H1 (cell line): ENCODE measurements at regions not wholly inside any gene's neighbourhood (a gene's known extent, or its start where the extent isn't known, plus 50 kb on each side); places are given as distances from the start of the nearest gene placed in this dataset.

Experiments
- CTCF ChIA-PET: fragments of 300-600 bp; sonication (Branson Sonifier 250); formaldehyde crosslinking; loops from one replicate; lab custom pipeline; 2021; ENCODE audit not compliant: partially characterized antibody; lab: Charles Lee
- POLR2A ChIA-PET: fragments of 300-600 bp; sonication (Branson Sonifier 250); formaldehyde crosslinking; loops from one replicate; lab custom pipeline; 2021; ENCODE audit warnings: inconsistent platforms; ENCODE audit not compliant: partially characterized antibody; lab: Charles Lee
- DNase-seq, 2 experiments: peaks; one replicate each; pipeline versions ENCODE4 v3.0.0 to v3.0.0-alpha.2; 2010 to 2022; ENCODE audit warnings: low spot score in 2 of 2, low read depth in 1 of 2, mixed read lengths in 1 of 2
- FAIRE-seq: peaks from 2 replicates; lab custom pipeline; 2011; peaks lifted over from hg19 to GRCh38; lab: Jason Lieb, UNC
- H2AFZ ChIP-seq: 2 replicates; pipeline ENCODE4 v1.8.1; 2012; ENCODE audit warnings: low read length, inconsistent platforms
- H2AK5ac ChIP-seq: 2 replicates; pipeline ENCODE4 v1.6.1; 2013; ENCODE audit warnings: low read depth, low read length
- H2BK120ac ChIP-seq: replicated peaks from 2 replicates; pipeline ENCODE3; 2013; ENCODE audit warnings: low read depth, low read length, inconsistent platforms
- H2BK12ac ChIP-seq: 2 replicates; pipeline ENCODE4 v1.6.1; 2013; ENCODE audit warnings: low read depth, low read length
- H2BK15ac ChIP-seq: 2 replicates; pipeline ENCODE4 v1.6.1; 2013; ENCODE audit warnings: low read length
- H2BK20ac ChIP-seq: 2 replicates; pipeline ENCODE4 v1.6.1; 2013; ENCODE audit warnings: low read length
- H2BK5ac ChIP-seq: 2 replicates; pipeline ENCODE4 v1.6.1; 2013; ENCODE audit warnings: low read depth, low read length
- H3K14ac ChIP-seq: 2 replicates; pipeline ENCODE4 v1.6.1; 2013; ENCODE audit warnings: inconsistent platforms; ENCODE audit not compliant: insufficient read length
- H3K18ac ChIP-seq: 2 replicates; pipeline ENCODE4 v1.6.1; 2013; ENCODE audit warnings: low read length; ENCODE audit errors: extremely low read depth
- H3K23ac ChIP-seq: 2 replicates; pipeline ENCODE4 v1.6.1; 2013; ENCODE audit warnings: inconsistent platforms; ENCODE audit not compliant: insufficient read length
- H3K23me2 ChIP-seq: 2 replicates; pipeline ENCODE4 v1.6.1; 2013; ENCODE audit warnings: low read depth, low read length
- H3K27ac ChIP-seq: 2 replicates; pipeline ENCODE4 v1.6.1; 2011; ENCODE audit warnings: low read depth, low read length, inconsistent platforms
- H3K27me3 ChIP-seq, 4 experiments: replicated peaks in 1 of 4; 1 replicate in 1 of 4; 2 replicates in 3 of 4; pipeline versions ENCODE4 v1.6.1 to v1.8.1; 2011 to 2013; ENCODE audit warnings: low read length in 3 of 4, mild to moderate bottlenecking in 3 of 4, inconsistent platforms in 2 of 4, mixed read lengths in 2 of 4, moderate library complexity in 1 of 4; ENCODE audit not compliant: control insufficient read depth in 3 of 4, insufficient read depth in 3 of 4; ENCODE audit errors: extremely low read depth in 1 of 4
- H3K36me3 ChIP-seq, 4 experiments: 2 replicates each; pipeline versions ENCODE4 v1.6.1 to v1.8.1; 2011 to 2013; ENCODE audit warnings: mild to moderate bottlenecking in 4 of 4, low read length in 3 of 4, moderate library complexity in 2 of 4, control low read depth in 1 of 4, inconsistent platforms in 1 of 4; ENCODE audit not compliant: insufficient read depth in 4 of 4, control insufficient read depth in 2 of 4
- H3K4ac ChIP-seq: replicated peaks from 2 replicates; pipeline ENCODE3; 2013; ENCODE audit warnings: low read length, low read depth, mixed read lengths, inconsistent platforms; ENCODE audit not compliant: insufficient read length
- H3K4me1 ChIP-seq, 4 experiments: replicated peaks in 1 of 4; 1 replicate in 1 of 4; 2 replicates in 3 of 4; pipeline versions ENCODE4 v1.6.1 to v1.8.1; 2011 to 2013; ENCODE audit warnings: low read length in 3 of 4, inconsistent platforms in 2 of 4, mixed read lengths in 1 of 4; ENCODE audit not compliant: insufficient read depth in 4 of 4, control insufficient read depth in 3 of 4
- H3K4me2 ChIP-seq, 2 experiments: 2 replicates each; pipeline versions ENCODE4 v1.6.1 to v1.8.1; 2011 to 2013; ENCODE audit warnings: low read depth in 2 of 2, low read length in 2 of 2, control low read depth in 1 of 2, inconsistent platforms in 1 of 2, mild to moderate bottlenecking in 1 of 2; ENCODE audit not compliant: insufficient read depth in 1 of 2
- H3K4me3 ChIP-seq, 4 experiments: fragments of 200-600, 300-600 bp in 1 of 4; sonication (generic), shearing (Covaris generic), sonication (Bioruptor Twin) in 1 of 4; 2 replicates each; pipeline versions ENCODE4 v1.5.1 to v1.8.1; 2011 to 2016; ENCODE audit warnings: low read length in 4 of 4, low read depth in 3 of 4, control low read depth in 2 of 4, inconsistent platforms in 2 of 4, mild to moderate bottlenecking in 2 of 4, mixed read lengths in 1 of 4, moderate library complexity in 1 of 4; ENCODE audit not compliant: insufficient read depth in 2 of 4; ENCODE audit errors: extremely low read depth in 1 of 4
- H3K56ac ChIP-seq: replicated peaks from 2 replicates; pipeline ENCODE3; 2013; ENCODE audit warnings: low read depth, mild to moderate bottlenecking, mixed read lengths, low read length, inconsistent platforms; ENCODE audit not compliant: insufficient read length
- H3K79me1 ChIP-seq: 2 replicates; pipeline ENCODE4 v1.6.1; 2013; ENCODE audit warnings: low read depth, low read length, control low read depth
- H3K79me2 ChIP-seq, 2 experiments: 2 replicates each; pipeline versions ENCODE4 v1.6.1 to v1.8.1; 2012 to 2013; ENCODE audit warnings: low read length in 2 of 2, mild to moderate bottlenecking in 2 of 2, inconsistent platforms in 1 of 2; ENCODE audit not compliant: insufficient read depth in 2 of 2, control insufficient read depth in 1 of 2
- H3K9ac ChIP-seq, 4 experiments: replicated peaks in 1 of 4; 1 replicate in 1 of 4; 2 replicates in 3 of 4; pipeline versions ENCODE4 v1.6.1 to v1.8.1; 2011 to 2013; ENCODE audit warnings: low read depth in 3 of 4, low read length in 3 of 4, control low read depth in 2 of 4, mild to moderate bottlenecking in 2 of 4, moderate library complexity in 2 of 4, inconsistent platforms in 1 of 4; ENCODE audit errors: extremely low read depth in 1 of 4
- H3K9me3 ChIP-seq, 2 experiments: 2 replicates each; pipeline versions ENCODE4 v1.6.1 to v1.8.1; 2012 to 2013; ENCODE audit warnings: mild to moderate bottlenecking in 2 of 2, moderate library complexity in 2 of 2, control low read depth in 1 of 2, inconsistent platforms in 1 of 2, low read depth in 1 of 2, low read length in 1 of 2, mixed read lengths in 1 of 2; ENCODE audit not compliant: insufficient read depth in 2 of 2
- H4K20me1 ChIP-seq, 2 experiments: replicated peaks in 1 of 2; 2 replicates each; pipeline versions ENCODE3 to v1.8.1; 2011 to 2013; ENCODE audit warnings: inconsistent platforms in 2 of 2, low read length in 2 of 2, mild to moderate bottlenecking in 1 of 2; ENCODE audit not compliant: insufficient read depth in 2 of 2, control insufficient read depth in 1 of 2
- H4K5ac ChIP-seq: 2 replicates; pipeline ENCODE4 v1.6.1; 2013; ENCODE audit warnings: low read length, low read depth, mixed read lengths, inconsistent platforms; ENCODE audit not compliant: insufficient read length
- H4K8ac ChIP-seq: 2 replicates; pipeline ENCODE4 v1.8.0; 2013; ENCODE audit warnings: mild to moderate bottlenecking, moderate library complexity, low read length, inconsistent platforms; ENCODE audit not compliant: insufficient read depth; ENCODE audit errors: extremely low read depth
- H4K91ac ChIP-seq: replicated peaks from 2 replicates; pipeline ENCODE3; 2013; ENCODE audit warnings: low read length, mixed read lengths, inconsistent platforms; ENCODE audit not compliant: insufficient read length
- EZH2 ChIP-seq: fragments of 200-600 bp; sonication (generic); IDR thresholded peaks from 2 replicates; pipeline ENCODE4 v1.7.1; 2012; ENCODE audit warnings: low read depth, mild to moderate bottlenecking, moderate library complexity, low read length, inconsistent platforms; ENCODE audit not compliant: severe bottlenecking
- MAFK ChIP-seq: IDR thresholded peaks from 2 replicates; pipeline ENCODE4 v1.6.1; 2012; ENCODE audit warnings: low read depth, mild to moderate bottlenecking, improper control_type of control experiment, low read length
- SAP30 ChIP-seq: fragments of 300-600 bp; sonication (generic); IDR thresholded peaks from 2 replicates; pipeline ENCODE4 v1.7.1; 2012; ENCODE audit warnings: low read length, moderate library complexity, mild to moderate bottlenecking, inconsistent platforms; ENCODE audit not compliant: insufficient read depth, insufficient replicate concordance
- SP2 ChIP-seq: IDR thresholded peaks from 2 replicates; pipeline ENCODE4 v1.6.1; 2012; ENCODE audit warnings: mild to moderate bottlenecking, low read length, inconsistent platforms
- SRF ChIP-seq: IDR thresholded peaks from 2 replicates; pipeline ENCODE4 v1.6.1; 2011; ENCODE audit warnings: mild to moderate bottlenecking, low read depth, low read length, moderate library complexity
- WGBS, 2 experiments: shearing (Covaris generic) in 1 of 2; methylation state at CpG; one replicate each; pipeline versions ENCODE4 v1.1.6 to v1.1.7; 2013 to 2015; ENCODE audit warnings: low lambda C conversion rate in 2 of 2, mixed read lengths in 2 of 2, inconsistent platforms in 1 of 2, low coverage in 1 of 2, missing lambda C conversion rate in 1 of 2; ENCODE audit not compliant: insufficient replicate concordance in 2 of 2, insufficient coverage in 1 of 2, insufficient read length in 1 of 2; ENCODE audit errors: extremely low coverage in 1 of 2, missing lambda C conversion rate in 1 of 2; 5-methylcytosine and 5-hydroxymethylcytosine counted together

DNA sequence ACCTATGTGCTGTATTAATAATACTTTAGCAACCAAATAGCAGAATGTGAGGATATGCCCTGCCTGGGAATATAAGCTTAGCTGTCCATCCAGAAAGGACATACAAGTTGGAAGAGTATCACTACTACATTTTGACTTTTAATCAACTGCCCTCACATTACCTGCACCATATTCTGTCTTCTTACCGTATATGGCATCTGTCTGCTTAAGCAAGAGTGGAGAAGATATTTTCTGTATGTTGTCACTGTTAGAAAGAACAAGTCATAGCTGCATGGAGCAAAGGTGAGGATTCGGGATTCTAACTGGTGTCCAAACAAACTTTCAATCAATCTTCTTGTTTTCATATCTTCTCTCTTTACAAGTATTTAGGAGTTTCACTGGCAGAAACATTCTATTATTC is 929.5 kb upstream of the ROBO1 start:
- no peaks in the 10 kb centered on the region for H3K4me1 ChIP-seq
- no peak overlapping the region for H3K14ac ChIP-seq
- H2BK120ac ChIP-seq: no peak overlapping the region
- no peak overlapping the region for H4K8ac ChIP-seq
- H3K9ac ChIP-seq: no peak overlapping the region
- no peak overlapping the region for H2AK5ac ChIP-seq
- H3K9me3 ChIP-seq: no peaks in the 10 kb centered on the region
- no peak overlapping the region for H3K4ac ChIP-seq
- ChIA-PET POLR2A (no interaction called here), CTCF (no interaction called here)
- no peak overlapping the region for H2BK5ac ChIP-seq
- no peaks in the 10 kb centered on the region for H3K79me2 ChIP-seq
- peak overlapping the region; percentile 20; the same call in 1 of the 2 replicates for H2AFZ ChIP-seq
- no peaks in the 10 kb centered on the region for H3K36me3 ChIP-seq
- no peaks in the 10 kb centered on the region for H3K79me1 ChIP-seq
- H2BK20ac ChIP-seq: no peak overlapping the region
- no peaks in the 10 kb centered on the region for H3K23me2 ChIP-seq
- no peak for DNase-seq
- H3K4me2 ChIP-seq: no peak overlapping the region
- 92% methylated on average over 2 of the region's 2 CpGs; no CpG with 5 or more reads in 1 of the 2 experiments for WGBS, 2 experiments
- H3K56ac ChIP-seq: no peak overlapping the region
- H4K91ac ChIP-seq: no peak overlapping the region
- H2BK15ac ChIP-seq: no peak overlapping the region
- H4K20me1 ChIP-seq: no peaks in the 10 kb centered on the region
- H3K27me3 ChIP-seq: no peaks in the 10 kb centered on the region
- H4K5ac ChIP-seq: no peak overlapping the region
- H3K27ac ChIP-seq: no peak overlapping the region
- no peak overlapping the region for H3K4me3 ChIP-seq
- no peak overlapping the region for H3K18ac ChIP-seq
- no peak for FAIRE-seq
- no peak overlapping the region for H3K23ac ChIP-seq
- no peak for TF ChIP-seq SP2
- no peak for TF ChIP-seq SRF
- no peak for TF ChIP-seq MAFK
- TF ChIP-seq SAP30: no peak
- TF ChIP-seq EZH2: no peak
- TF ChIP-seq, all 59 proteins: peak for 0
- no peak overlapping the region for H2BK12ac ChIP-seq
